ENCODE measurements at regions not wholly inside any gene's neighbourhood (a gene's known extent, or its start where the extent isn't known, plus 50 kb on each side); places are given as distances from the start of the nearest gene placed in this dataset.

GRCh38 chr15:31840849-31841476 is 189.4 kb upstream of the CHRNA7 start:
- Histone ChIP-seq H3K4me1 (ENCODE audit: insufficient read depth) (no peaks in the 10 kb centered on the region), H3K36me3 (replicated peaks; ENCODE audit: insufficient read depth, low read depth) (no peaks in the 10 kb centered on the region), H3K4me3 (no peak overlapping the region), H4K20me1 (ENCODE audit: insufficient read depth, poor library complexity, severe bottlenecking) (no peaks in the 10 kb centered on the region), H3K27me3 (no peaks in the 10 kb centered on the region), H2AFZ (no peak overlapping the region), H3K9me3 (ENCODE audit: low read depth) (no peaks in the 10 kb centered on the region), H3K9me2 (replicated peaks; ENCODE audit: insufficient read depth) (no peaks in the 10 kb centered on the region), H3K27ac (no peak overlapping the region), H3K79me2 (no peaks in the 10 kb centered on the region), H3K4me2 (no peak overlapping the region)
- no peak for TF ChIP-seq EZH2 (IDR thresholded peaks at IDR 0.05; ENCODE audit: borderline replicate concordance)
- no peak for TF ChIP-seq CTCF (IDR thresholded peaks at IDR 0.05; ENCODE audit: poor library complexity)
- TF ChIP-seq EZH2phosphoT487 (IDR thresholded peaks at IDR 0.05; ENCODE audit: low read depth, severe bottlenecking, unreplicated experiment), result no peak
- 81% methylated on average over 9 of the region's 9 CpGs for WGBS (ENCODE audit: low lambda C conversion rate, missing lambda C conversion rate)
- DNase-seq (ENCODE audit: low spot score), result no peak

GRCh38 chr15:31842532-31843195 is 187.7 kb upstream of the CHRNA7 start:
- Histone ChIP-seq H3K9me3 (ENCODE audit: low read depth) (no peaks in the 10 kb centered on the region), H4K20me1 (ENCODE audit: insufficient read depth, poor library complexity, severe bottlenecking) (no peaks in the 10 kb centered on the region), H3K4me3 (no peak overlapping the region), H3K79me2 (no peaks in the 10 kb centered on the region), H3K4me1 (ENCODE audit: insufficient read depth) (no peaks in the 10 kb centered on the region), H3K27ac (no peak overlapping the region), H3K9me2 (replicated peaks; ENCODE audit: insufficient read depth) (no peaks in the 10 kb centered on the region), H3K27me3 (no peaks in the 10 kb centered on the region), H2AFZ (no peak overlapping the region), H3K4me2 (no peak overlapping the region), H3K36me3 (replicated peaks; ENCODE audit: insufficient read depth, low read depth) (no peaks in the 10 kb centered on the region)
- TF ChIP-seq CTCF (IDR thresholded peaks at IDR 0.05; ENCODE audit: poor library complexity) (no peak), EZH2 (IDR thresholded peaks at IDR 0.05; ENCODE audit: borderline replicate concordance) (no peak), EZH2phosphoT487 (IDR thresholded peaks at IDR 0.05; ENCODE audit: low read depth, severe bottlenecking, unreplicated experiment) (no peak)
- no peak for DNase-seq (ENCODE audit: low spot score)
- 72% methylated on average over 6 of the region's 6 CpGs for WGBS (ENCODE audit: low lambda C conversion rate, missing lambda C conversion rate)

- Histone ChIP-seq H3K4me1 (ENCODE audit: insufficient read depth) (no peaks in the 10 kb centered on the region), H3K79me2 (no peaks in the 10 kb centered on the region), H3K4me2 (no peak overlapping the region), H3K27me3 (no peaks in the 10 kb centered on the region), H2AFZ (no peak overlapping the region), H3K36me3 (replicated peaks; ENCODE audit: insufficient read depth, low read depth) (no peaks in the 10 kb centered on the region), H3K9me3 (ENCODE audit: low read depth) (no peaks in the 10 kb centered on the region), H3K27ac (no peak overlapping the region), H3K4me3 (no peak overlapping the region), H4K20me1 (ENCODE audit: insufficient read depth, poor library complexity, severe bottlenecking) (no peaks in the 10 kb centered on the region), H3K9me2 (replicated peaks; ENCODE audit: insufficient read depth) (no peaks in the 10 kb centered on the region)
- no peak for DNase-seq (ENCODE audit: low spot score)
- TF ChIP-seq EZH2phosphoT487 (IDR thresholded peaks at IDR 0.05; ENCODE audit: low read depth, severe bottlenecking, unreplicated experiment), result no peak
- no peak for TF ChIP-seq CTCF (IDR thresholded peaks at IDR 0.05; ENCODE audit: poor library complexity)
- no peak for TF ChIP-seq EZH2 (IDR thresholded peaks at IDR 0.05; ENCODE audit: borderline replicate concordance)
- 49% methylated on average over 5 of the region's 5 CpGs for WGBS (ENCODE audit: low lambda C conversion rate, missing lambda C conversion rate)
Observed at GRCh38 chr15:31843426-31844055, 186.8 kb upstream of the CHRNA7 start.

Measured in hepatocyte (in vitro differentiated cells).